Epithelial cell of proximal tubule (primary cell): ENCODE measurements at regions not wholly inside any gene's neighbourhood (a gene's known extent, or its start where the extent isn't known, plus 50 kb on each side); places are given as distances from the start of the nearest gene placed in this dataset.
A peak's percentile ranks its signal among the peaks of the same experiment; 100 is the strongest.

Experiments
- DNase-seq: peaks from one replicate; pipeline ENCODE4 v3.0.0-alpha.2; 2011; ENCODE audit warnings: low read depth
- H3K4me3 ChIP-seq: 2 replicates; pipeline ENCODE4 v1.5.1; 2011; ENCODE audit warnings: low read depth, mild to moderate bottlenecking, low read length
- TF ChIP-seq, protein P1 (sequence below): conservative IDR thresholded peaks from 2 replicates; pipeline ENCODE4 v1.5.1; 2012; ENCODE audit warnings: low read depth, mild to moderate bottlenecking, low read length

DNA sequence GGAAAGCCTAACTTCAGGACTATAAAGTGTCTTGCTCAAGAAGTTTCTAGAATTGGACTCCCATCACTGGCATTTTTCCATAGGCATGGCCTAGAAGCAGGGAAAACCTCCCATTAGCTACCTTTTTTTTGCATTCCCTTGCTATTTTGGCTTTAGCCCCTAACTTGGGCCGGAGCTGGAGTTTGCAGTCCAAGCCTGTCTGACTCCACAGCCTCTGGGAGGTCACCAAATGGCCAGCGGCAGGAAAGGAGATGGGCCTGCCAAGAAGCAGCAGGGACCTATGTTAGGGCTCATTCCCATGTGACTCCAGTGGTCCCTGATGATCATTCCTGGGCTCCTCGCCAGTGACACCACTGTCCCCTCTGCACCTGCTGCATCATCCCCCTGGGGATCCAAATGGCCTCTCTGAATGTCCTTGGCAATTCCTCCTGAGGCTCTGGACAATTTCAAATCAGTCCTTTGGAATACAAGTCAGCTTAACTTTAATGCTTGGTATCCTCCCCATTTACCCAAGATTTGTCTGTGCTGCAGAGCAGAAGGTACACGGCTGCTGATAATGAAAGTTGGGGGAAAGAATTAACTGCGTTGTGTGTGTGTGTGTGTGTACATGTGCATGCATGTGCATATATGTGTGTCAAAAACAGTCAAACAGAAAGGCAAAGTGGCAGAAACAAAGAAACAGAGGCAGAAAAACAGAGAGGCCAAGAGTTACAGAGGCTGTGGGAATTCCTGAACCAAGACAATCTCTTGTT is 69.8 kb upstream of the SERP2 start:
- TF ChIP-seq, protein P1, sequence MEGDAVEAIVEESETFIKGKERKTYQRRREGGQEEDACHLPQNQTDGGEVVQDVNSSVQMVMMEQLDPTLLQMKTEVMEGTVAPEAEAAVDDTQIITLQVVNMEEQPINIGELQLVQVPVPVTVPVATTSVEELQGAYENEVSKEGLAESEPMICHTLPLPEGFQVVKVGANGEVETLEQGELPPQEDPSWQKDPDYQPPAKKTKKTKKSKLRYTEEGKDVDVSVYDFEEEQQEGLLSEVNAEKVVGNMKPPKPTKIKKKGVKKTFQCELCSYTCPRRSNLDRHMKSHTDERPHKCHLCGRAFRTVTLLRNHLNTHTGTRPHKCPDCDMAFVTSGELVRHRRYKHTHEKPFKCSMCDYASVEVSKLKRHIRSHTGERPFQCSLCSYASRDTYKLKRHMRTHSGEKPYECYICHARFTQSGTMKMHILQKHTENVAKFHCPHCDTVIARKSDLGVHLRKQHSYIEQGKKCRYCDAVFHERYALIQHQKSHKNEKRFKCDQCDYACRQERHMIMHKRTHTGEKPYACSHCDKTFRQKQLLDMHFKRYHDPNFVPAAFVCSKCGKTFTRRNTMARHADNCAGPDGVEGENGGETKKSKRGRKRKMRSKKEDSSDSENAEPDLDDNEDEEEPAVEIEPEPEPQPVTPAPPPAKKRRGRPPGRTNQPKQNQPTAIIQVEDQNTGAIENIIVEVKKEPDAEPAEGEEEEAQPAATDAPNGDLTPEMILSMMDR: no peak
- no peak overlapping the region for H3K4me3 ChIP-seq
- DNase-seq: no peak

DNA sequence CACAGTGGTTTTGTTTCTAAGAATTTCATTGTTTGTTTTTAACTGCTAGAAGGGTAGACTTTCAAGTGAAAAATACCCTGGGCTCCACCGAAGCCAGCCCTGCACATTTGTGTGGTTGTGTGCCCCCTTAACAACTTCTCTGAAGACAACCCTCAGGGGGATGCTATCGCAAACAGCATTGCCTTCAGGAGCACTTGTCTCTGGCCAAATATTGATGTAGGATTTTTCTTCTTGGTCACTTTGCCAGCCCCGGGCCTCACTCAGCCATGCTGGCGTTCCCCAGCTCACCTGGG is 69.2 kb upstream of the SERP2 start:
- DNase-seq: no peak
- no peak overlapping the region for H3K4me3 ChIP-seq
- TF ChIP-seq, protein P1: no peak

DNA sequence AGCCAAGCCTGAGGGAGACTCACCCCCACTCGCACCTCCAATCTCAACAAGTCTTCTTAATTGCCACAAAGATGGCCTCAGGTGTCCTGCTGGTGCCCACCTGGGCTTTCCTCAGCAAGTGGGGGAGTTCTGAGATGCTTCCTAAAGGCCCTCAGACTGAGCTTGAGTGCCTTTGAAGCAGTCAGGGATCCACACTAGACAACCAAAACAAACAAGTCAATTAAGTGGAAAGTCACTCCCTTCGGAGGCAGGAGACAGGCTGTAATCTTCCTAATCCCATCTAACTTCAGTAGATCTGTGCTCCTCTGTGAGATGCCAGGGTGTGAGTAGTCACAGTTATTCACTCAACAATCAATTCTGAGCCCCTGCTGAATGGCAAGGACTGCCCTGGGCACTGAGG is 68.3 kb upstream of the SERP2 start:
- DNase-seq: no peak
- TF ChIP-seq, protein P1: no peak
- no peak overlapping the region for H3K4me3 ChIP-seq

DNA sequence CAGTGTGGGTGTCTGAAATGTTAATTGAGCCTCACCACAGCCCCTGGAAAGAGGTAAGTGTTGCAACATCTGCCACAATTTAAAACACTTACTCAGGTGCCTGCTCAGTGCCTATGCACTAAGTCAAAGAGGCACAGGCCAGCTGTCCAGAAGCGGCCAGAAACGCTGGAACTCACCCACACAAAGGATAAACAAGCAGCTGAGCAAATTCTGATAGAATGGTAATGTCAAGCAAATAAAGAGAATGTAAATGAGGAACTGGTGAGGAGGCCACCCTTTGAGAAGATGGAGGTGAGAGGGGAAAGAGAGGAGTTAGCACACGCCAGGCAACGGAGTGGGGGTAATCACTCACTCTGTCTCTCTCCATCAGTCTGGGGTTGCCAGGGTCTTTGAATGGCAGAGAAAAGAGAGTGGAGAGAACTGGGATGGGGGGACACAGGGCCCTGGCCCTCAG is 67.7 kb upstream of the SERP2 start:
- no peak for DNase-seq
- no peak overlapping the region for H3K4me3 ChIP-seq
- TF ChIP-seq, protein P1: no peak

DNA sequence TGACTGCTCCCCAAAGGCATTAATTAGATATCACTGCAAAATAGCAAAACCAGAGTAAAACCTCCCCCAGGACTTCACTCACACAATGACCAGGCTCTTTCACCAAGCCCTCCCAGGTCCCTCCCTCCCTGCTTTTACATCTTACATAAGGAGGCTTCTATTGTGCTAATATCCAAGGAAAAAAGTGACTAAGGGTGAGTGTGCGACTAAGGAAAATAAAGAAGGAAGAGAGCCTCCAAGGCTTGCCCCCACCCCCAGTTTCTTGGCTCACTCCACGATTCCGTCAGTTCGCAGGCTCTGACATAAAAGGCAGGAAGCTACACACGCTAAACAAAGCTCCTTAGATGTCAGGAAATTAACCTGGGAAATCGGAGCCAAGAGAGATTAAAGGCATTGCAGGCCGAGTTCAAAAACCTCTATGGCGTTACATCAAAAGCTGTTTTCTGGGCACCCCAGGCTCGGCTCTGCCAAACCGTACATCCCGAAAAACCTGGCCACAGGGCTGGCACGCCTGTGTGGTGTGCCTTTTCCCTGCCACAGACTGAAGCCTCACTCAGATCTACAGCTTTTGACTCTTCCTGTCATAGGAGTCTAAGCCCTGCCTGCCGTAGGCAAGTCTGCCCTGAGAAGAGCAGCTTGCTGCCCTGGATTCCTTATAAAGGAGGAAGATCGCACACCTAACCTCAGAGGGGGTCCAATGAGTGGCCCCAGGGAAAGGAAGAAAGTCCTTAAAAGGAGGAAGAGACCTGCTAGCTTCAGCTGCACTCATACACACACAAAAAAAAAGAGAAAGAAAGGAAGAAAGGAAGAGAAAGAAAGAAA is 67.0 kb upstream of the SERP2 start:
- TF ChIP-seq, protein P1: no peak
- no peak overlapping the region for H3K4me3 ChIP-seq
- peak; percentile 61 for DNase-seq

DNA sequence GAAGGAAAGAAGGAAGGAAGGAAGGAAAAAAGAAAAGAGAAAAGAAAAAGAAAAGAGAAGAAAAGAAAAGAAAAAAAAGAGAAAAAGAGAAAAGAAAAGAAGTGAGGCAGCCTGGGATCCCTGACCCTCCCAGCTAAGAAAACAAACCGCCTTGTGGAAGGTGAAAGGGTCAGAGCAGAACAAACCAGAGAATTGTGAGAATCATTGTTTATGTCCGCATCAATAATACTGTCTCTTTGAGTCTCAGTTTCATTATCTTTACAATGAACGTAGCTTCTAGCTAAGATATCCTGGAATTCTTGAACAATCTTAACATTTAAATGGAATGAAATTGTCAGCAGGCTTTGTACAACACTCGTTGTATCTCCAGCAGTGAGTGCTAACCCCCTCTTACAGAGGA is 66.4 kb upstream of the SERP2 start:
- no peak overlapping the region for H3K4me3 ChIP-seq
- no peak for DNase-seq
- TF ChIP-seq, protein P1: no peak

DNA sequence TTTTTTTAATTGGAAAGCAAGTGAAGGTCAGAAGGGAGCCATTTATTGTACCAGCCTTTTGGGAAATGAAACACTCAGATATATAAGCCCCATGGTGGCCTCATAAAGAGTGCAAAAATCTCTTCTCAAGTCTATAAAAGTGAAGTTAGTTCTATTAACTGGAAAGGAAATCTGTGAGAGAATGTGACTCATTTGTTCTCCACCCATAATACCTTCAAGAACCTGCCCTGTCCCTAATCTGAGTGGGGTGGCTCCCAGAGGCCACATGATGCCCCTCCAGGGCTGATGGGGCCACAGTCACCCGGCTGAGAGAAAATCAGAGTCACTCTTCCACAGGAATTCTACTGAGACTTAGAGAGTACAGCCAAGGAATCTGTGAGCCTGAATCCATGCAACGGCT is 65.8 kb upstream of the SERP2 start:
- DNase-seq: no peak
- TF ChIP-seq, protein P1: no peak
- H3K4me3 ChIP-seq: no peak overlapping the region
